Endothelial cell (in vitro differentiated cells): ENCODE measurements at regions not wholly inside any gene's neighbourhood (a gene's known extent, or its start where the extent isn't known, plus 50 kb on each side); places are given as distances from the start of the nearest gene placed in this dataset.
"Not testable (repeated sequence)": the region's sequence is repeated elsewhere in the genome, so short reads cannot be mapped to it uniquely, and the experiment has no call there.

Experiments
- DNase-seq: peaks from one replicate; pipeline ENCODE4 v3.0.0; 2021; ENCODE audit warnings: low spot score
- H3K27ac Mint-ChIP-seq: one replicate; pipeline ENCODE4 v1.8.0; 2021; ENCODE audit warnings: mixed read lengths, inconsistent platforms; ENCODE audit not compliant: unreplicated experiment
- H3K27me3 Mint-ChIP-seq: one replicate; pipeline ENCODE4 v1.8.0; 2021; ENCODE audit warnings: mild to moderate bottlenecking, moderate library complexity, mixed read lengths, inconsistent platforms; ENCODE audit not compliant: unreplicated experiment
- H3K36me3 Mint-ChIP-seq: one replicate; pipeline ENCODE4 v1.8.0; 2021; ENCODE audit warnings: mild to moderate bottlenecking, low read depth, mixed read lengths, inconsistent platforms; ENCODE audit not compliant: unreplicated experiment
- H3K4me1 Mint-ChIP-seq: one replicate; pipeline ENCODE4 v1.8.0; 2021; ENCODE audit warnings: mild to moderate bottlenecking, mixed read lengths, inconsistent platforms; ENCODE audit not compliant: unreplicated experiment
- H3K4me3 Mint-ChIP-seq: one replicate; pipeline ENCODE4 v1.8.0; 2021; ENCODE audit warnings: mild to moderate bottlenecking, mixed read lengths, inconsistent platforms; ENCODE audit not compliant: unreplicated experiment
- H3K9me3 Mint-ChIP-seq: one replicate; pipeline ENCODE4 v1.8.0; 2021; ENCODE audit warnings: mixed read lengths, inconsistent platforms; ENCODE audit not compliant: unreplicated experiment
- CTCF ChIP-seq: fragments of 200-600 bp; sonication (generic); IDR thresholded peaks from one replicate; pipeline ENCODE4 v1.5.0; 2021; ENCODE audit warnings: antibody characterized with exemption; ENCODE audit not compliant: unreplicated experiment

DNA sequence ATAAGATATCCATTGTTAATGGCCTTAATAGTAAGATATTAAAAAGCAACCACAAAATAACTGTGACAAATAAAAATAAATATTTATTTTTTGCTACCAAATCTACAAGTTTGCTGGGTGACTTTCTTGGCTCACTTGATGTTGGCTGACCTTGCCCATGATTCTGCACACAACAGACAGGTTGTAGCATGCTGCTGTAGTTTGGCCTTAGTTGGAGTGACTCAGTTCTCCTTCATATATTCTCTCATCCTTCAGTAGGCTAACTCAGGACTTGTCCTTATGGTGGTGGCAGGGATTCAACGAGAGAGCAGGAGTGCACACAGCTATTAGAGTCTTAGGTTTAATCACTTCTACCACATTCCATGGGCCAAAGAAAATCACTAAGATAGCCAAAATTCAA is 437.9 kb downstream of the MRPL39 start:
- Mint-ChIP-seq H3K27me3 (peaks cover 4% of the 10 kb centered on the region), H3K9me3 (peaks cover 15% of the 10 kb centered on the region), H3K4me1 (no peaks in the 10 kb centered on the region), H3K36me3 (peaks cover 5% of the 10 kb centered on the region), H3K27ac (no peak overlapping the region), H3K4me3 (no peak overlapping the region)
- no peak for DNase-seq
- TF ChIP-seq CTCF: no peak

DNA sequence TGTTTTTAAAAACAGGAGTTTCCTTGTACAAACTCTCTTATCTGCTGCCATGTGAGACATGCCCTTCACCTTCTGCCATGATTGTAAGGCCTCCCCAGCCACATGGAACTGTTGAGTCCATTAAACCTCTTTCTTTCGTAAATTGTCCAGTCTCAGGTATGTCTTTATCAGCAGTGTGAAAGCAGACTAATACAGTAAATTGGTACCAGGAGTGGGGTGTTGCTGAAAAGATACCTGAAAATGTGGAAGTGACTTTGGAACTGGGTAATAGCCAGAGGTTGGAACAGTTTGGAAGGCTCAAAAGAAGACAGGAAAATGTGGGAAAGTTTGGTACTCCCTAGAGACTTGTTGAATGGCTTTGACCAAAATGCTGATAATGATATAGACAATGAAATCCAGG is 440.4 kb downstream of the MRPL39 start:
- not testable (repeated sequence) for H3K4me3 Mint-ChIP-seq, DNase-seq, H3K27me3 Mint-ChIP-seq, H3K4me1 Mint-ChIP-seq, H3K36me3 Mint-ChIP-seq, H3K27ac Mint-ChIP-seq
- peaks cover 15% of the 10 kb centered on the region for H3K9me3 Mint-ChIP-seq

DNA sequence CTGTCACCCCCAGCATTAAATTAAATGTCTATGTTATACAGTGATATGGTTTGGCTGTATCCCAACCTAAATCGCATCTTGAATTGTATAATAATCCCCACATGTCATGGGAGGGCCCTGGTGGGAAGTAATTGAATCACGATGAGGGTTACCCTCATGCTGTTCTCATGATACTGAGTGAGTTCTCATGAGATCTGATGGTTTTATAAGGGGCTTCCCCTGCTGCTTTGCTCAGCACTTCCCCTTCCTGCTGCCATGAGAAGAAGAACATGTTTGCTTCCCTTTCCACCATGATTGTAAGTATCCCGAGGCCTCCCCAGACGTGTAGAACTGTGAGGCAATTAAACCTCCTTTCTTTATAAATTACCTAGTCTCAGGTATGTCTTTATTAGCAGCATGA is 445.7 kb downstream of the MRPL39 start:
- no peaks in the 10 kb centered on the region for H3K4me1 Mint-ChIP-seq
- H3K27ac Mint-ChIP-seq: no peak overlapping the region
- no peak overlapping the region for H3K4me3 Mint-ChIP-seq
- H3K9me3 Mint-ChIP-seq: peaks cover under 1% of the 10 kb centered on the region
- no peak for TF ChIP-seq CTCF
- peaks cover 1% of the 10 kb centered on the region for H3K27me3 Mint-ChIP-seq
- no peak for DNase-seq
- no peaks in the 10 kb centered on the region for H3K36me3 Mint-ChIP-seq

- not testable (repeated sequence) for H3K27ac Mint-ChIP-seq, H3K4me1 Mint-ChIP-seq, DNase-seq, H3K27me3 Mint-ChIP-seq, H3K36me3 Mint-ChIP-seq, H3K9me3 Mint-ChIP-seq, H3K4me3 Mint-ChIP-seq
Measured at GRCh38 chr21:25155020-25155419, 452.3 kb downstream of the MRPL39 start.

DNA sequence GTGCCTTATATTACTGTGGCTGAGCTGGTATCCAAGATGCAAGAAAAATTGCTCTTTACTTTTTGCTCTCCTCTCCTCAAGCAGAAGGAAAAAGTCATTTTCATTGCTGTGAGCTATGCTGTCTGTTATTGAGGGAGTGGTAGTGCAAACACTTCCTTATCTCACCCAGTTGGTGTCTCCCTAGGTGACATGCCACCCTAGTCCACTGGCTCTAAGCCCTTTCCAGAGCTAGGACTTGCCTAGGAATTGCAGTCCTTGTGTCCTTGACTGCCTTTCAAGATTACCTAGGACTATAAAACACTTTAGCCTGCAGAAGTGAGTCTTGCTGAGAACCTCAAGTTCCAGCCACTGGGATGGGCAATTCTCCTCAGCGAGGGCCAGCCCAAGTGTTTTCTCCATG is 458.3 kb downstream of the MRPL39 start:
- Mint-ChIP-seq H3K27me3 (no peaks in the 10 kb centered on the region), H3K27ac (no peak overlapping the region), H3K4me3 (no peak overlapping the region), H3K9me3 (peaks cover 5% of the 10 kb centered on the region), H3K4me1 (no peaks in the 10 kb centered on the region), H3K36me3 (no peaks in the 10 kb centered on the region)
- no peak for TF ChIP-seq CTCF
- no peak for DNase-seq

- H3K4me1 Mint-ChIP-seq: no peaks in the 10 kb centered on the region
- peaks cover 8% of the 10 kb centered on the region for H3K9me3 Mint-ChIP-seq
- no peak overlapping the region for H3K4me3 Mint-ChIP-seq
- no peaks in the 10 kb centered on the region for H3K36me3 Mint-ChIP-seq
- no peak for TF ChIP-seq CTCF
- H3K27me3 Mint-ChIP-seq: no peaks in the 10 kb centered on the region
- DNase-seq: no peak
- no peak overlapping the region for H3K27ac Mint-ChIP-seq
Measured at GRCh38 chr21:25139414-25139813, 467.9 kb downstream of the MRPL39 start.
